GM19035 (cell line): ENCODE measurements at regions not wholly inside any gene's neighbourhood (a gene's known extent, or its start where the extent isn't known, plus 50 kb on each side); places are given as distances from the start of the nearest gene placed in this dataset.
"Not testable (repeated sequence)": the region's sequence is repeated elsewhere in the genome, so short reads cannot be mapped to it uniquely, and the experiment has no call there.

Experiments used
- ATAC-seq: cut with Tn5 transposase; IDR thresholded peaks from one replicate; pipeline ENCODE4 v1.9.1; 2021; ENCODE audit not compliant: unreplicated experiment

DNA sequence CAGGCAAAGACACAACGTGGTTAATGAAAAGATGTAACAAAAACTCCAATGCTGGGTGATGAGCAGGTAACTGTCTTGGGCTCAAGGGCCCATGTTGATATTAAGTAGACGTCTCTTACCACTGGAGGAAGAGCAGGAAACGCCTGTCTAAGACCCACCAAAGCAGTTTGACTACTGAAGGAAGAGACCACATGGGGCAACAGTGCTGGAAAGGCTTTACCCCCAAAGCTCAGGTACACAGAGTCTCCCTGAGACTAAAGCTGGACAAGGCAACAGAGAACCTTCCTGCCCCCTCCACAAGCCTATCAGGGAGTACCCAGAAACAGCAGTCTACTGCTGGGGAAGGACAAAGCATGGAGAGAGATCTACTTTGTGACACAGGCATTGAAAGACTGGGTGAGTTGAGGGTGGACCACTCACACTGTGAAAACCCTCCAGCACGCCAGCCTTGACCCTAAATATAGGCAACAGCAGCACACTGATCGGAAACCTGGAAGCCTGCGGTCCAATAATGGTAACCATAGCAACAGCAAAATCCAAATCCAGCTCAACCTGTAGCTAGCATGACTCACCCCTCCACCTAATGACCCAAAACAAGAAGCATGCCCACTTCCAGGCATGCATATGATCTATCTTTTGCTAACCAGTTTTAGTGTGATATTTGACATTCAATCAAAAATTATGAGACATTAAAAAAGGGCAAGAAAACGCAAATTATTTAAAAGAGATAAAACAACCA is 270.5 kb upstream of the SDK2 start:
- no peak for ATAC-seq

DNA sequence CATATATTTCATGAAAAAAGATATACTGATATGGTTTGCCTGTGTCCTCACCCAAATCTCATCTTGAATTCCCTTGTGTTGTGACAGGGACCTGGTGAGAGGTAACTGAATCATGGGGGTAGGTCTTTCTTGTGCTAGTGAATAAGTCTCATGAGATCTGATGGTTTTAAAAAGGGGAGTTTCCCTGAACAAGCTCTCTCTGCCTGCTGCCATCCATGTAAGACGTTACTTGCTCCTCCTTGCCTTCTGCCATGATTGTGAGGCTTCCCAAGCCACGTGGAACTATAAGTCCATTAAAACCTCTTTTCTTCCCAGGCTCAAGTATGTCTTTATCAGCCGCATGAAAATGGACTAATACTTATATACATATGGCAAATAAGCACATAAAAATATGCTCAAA is 274.8 kb upstream of the SDK2 start:
- not testable (repeated sequence) for ATAC-seq

DNA sequence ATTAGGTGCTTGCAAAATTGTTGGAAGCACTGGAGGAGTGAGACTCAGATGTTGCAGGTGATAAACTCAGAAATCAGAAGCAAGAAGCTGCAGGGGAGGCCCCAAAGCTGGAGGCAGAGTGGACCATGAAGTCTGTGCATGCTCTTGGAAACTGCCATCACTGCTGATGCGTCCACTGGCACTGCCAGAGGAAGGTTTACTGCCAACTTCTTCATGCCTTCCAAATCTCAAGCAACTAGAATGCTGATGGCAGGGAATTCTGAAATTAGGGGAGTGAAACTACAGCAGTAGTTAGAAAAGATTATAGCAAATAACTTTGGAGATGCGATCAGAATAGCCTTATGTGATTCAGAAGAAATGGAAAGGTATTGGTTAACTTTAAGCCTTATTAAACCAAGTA is 277.1 kb upstream of the SDK2 start:
- no peak for ATAC-seq

DNA sequence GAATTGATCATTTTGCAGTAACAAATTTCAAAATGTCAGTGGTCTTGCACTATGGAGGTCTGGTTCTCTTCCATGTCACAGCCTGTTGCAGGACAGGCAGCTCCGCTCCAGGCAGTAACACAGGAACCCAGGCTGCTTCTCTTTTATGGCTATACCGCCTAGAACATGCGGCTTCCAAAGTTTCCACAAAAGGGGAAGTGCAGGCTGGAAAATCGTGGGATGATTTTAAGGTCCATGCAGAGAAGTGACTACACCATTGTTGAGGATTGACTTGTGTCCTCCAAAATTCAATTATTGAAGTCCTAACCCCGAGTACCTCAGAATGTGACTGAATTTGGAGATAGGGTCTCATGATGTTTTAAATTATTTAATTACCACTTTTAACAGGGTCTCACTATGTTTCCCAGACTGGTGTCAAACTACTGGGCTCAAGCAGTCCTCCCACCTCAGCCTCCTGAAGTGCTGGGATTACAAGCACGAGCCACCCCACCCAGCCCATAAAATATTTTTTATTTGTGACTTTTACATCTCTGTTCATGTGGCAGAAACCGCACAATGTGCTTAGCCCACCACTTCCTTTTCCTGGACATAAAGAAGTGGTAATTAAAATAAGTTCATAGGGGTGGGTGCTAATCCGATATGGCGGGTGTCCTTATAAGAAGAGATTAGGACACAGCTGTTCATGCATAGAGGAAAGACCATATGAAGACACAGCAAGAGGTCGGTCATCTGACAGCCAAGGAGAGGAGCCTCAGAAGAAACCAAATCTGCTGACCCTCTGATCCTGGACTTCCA is 279.2 kb upstream of the RPL38 start:
- ATAC-seq = no peak

DNA sequence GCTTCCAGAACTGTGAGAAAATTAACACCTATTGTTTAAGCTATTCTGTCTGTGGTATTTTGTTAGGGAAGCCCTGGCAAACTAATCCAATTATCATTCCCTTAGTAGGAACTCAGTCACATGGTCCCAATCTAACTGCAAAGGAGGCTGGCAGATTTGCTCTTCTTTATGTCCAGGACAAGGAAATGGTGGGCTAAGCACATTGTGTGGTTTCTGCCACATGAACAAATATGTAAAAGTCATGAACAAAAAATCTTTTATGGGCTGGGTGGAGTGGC is 278.6 kb upstream of the RPL38 start:
- ATAC-seq = no peak

DNA sequence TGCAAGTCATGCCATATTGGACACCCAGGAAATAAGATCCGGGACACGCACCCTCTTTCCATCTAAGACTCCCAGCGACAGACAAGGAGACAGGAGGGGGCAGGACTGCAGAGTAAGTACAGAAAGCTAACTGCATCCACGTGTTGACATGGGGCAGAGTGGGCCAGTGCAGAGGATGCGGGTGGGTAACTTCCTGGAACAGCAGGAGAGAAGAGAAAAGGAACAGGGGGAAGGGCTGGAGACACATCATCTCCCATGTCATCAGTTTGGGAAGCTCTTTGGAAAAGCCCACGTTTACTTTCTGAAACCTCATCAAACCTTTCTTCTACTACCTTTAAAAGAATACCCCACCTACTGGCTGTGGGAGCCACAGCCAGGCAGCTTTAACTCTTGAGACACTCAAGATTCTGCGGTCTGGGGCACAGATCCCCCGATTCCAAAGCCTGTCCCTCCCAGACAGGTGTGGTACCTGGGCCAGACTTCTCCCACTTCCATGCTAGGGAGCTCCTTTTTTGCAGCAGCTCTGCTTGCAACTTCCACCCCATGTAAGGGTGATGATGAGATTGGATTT is 273.5 kb upstream of the RPL38 start:
- no peak for ATAC-seq

DNA sequence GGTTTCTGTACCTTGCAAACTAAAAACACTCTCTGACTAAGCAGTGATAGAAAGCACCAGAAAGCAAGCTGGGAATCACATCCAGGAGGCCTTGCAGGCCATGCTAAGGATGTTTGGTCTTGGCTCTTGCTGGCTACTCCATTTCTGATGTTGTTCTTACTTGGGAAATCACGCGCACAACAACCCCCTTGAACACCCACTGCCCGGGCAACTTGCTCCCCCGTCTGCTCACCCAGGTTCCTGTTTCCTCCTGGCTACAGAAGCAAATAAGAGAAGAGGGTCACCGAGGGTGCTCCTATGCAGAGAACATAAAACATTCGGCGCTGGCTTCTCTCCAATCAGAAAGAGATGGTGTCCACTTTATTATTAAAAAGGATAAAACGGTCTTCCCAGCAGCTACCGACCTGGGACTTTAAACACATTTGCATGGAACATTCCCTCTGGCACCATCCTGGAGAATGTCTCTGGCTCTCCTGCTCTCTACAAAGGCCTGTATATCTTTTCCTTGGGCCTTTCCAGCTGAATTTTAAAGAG is 271.2 kb upstream of the RPL38 start:
- ATAC-seq = no peak

DNA sequence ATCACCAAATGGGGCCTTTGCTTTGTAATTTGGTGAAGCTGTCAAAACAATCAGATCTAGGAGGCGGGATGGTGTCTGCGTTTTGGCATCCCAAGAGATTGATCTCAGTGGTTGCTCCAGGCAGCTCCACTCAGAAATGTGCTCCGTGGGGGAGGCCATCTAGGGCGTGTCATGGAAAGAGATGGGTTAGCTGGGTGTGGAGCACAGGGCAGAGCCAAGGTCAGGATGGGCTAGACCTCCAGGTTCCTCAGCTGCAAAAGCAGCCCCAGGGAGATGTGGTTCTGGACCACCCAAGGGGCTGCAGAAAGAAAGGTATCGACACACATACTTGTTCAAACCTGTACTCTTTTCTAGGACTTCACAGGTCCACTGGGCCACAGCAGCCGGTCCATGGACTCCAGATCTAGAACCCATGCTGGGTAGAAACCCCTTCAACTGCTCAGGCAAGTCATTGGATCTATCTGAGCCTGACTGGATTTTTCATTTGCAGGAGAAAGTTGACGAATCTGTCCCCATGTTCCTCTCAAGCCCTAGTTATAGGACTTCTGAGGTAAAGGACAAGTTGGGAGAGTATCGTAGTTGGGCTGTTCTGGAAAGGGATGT is 270.2 kb upstream of the RPL38 start:
- no peak for ATAC-seq

DNA sequence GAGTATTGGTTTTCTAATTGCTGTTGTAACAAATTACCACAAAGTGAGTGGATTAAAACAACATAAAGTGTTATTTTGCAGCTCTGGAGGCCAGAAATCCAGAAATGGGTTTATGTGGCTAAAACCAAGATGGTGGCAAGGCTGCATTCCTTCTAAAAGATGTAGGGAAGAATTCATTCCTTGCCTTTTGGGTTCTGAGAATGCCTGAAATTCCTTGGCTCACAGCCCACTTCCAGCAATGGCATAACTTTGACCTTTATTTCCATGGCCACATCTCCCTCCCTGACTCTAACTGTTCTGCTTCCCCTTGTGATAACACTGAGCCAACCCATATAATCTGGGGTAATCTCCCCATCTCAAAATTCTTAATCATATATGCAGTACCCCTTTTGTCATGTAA is 269.6 kb upstream of the RPL38 start:
- ATAC-seq = no peak

DNA sequence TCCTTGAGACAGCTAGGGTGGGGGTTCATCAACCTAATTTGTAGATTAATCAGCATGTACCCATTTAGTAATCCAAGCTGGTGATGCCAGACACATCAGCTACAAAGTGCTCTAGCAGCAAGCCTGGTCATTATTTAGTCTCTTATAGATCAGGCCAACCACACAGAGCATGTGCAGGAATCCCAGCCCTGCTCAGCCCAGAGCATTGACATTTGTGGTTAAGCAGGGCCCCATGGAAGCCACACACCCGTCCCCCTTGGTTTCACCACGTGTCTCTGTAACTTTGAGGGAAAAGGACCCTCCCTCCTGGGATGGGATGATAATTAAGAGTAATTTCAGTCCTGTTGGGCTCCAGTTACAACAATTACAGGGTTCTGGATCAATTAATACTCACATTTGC is 268.8 kb upstream of the RPL38 start:
- no peak for ATAC-seq

DNA sequence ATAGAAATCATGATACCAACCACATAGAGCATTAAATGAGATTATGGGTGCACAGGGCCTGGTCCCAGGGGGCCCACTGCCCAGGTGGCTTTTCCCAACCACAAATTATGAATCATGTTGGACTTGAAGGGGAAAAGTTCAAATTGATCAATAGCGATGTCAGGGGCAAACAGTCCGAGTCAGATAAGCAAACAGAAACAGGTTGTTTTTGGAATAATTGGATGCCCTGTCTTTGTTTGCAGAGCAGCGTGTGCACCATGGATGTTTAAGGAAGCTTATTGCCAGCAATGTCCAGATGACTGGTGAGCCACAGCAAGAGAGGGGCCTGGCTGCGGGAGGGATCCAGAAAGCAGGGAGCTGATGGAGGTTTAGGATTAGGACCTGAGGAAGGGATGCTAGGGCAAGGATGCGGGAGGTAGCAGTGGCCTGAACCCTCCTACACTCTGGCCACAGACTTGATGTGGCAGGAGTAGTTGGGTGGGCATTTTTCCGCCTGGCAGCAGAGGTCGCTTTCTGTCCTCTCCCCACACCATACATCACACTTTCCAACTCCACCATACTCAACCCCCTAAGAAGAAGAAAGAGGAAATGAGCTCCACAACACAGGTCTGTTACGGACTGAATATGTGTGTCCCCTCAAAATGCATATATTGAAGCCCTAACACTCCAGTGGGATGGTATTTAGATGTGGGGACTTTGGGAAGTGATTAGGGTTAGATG is 266.4 kb upstream of the RPL38 start:
- no peak for ATAC-seq

DNA sequence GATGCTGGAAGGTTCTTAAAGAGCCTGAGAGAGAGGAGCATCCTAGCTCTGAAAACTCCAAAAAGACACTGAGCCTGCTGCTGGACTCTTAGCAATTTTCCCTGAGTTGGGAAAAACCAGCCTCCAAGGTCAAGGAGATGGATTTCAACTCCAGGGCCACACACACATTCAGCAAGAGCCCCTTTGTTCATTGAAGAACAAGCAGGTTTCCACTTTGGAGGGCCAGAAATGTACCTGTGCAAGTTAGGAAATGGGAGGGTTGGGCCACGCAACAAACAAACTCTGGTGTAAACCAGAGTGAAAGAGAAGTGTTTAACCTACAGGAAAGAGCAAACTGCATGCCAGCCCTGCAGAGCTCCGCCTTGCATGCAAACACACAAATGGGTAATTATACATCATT is 264.8 kb upstream of the RPL38 start:
- no peak for ATAC-seq

DNA sequence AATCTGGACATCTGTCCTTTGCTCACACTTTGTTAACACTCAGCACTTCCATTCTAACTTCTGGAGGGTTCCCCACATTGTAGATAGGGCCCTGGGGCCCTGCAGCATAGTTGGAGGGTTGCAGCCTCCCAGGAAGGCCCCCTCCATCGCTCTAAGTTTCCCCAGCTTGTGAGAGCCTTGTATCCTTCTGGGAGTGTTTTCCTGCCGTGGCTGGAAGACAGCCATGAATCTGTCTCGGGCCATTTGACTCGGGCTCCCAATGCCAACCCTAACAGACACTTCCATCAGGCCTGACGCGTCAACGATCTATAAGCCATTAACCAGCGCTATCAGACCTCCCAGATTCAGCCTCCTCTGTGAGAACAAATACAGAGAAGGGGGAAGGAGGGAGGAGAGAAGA is 263.7 kb upstream of the RPL38 start:
- ATAC-seq = no peak

DNA sequence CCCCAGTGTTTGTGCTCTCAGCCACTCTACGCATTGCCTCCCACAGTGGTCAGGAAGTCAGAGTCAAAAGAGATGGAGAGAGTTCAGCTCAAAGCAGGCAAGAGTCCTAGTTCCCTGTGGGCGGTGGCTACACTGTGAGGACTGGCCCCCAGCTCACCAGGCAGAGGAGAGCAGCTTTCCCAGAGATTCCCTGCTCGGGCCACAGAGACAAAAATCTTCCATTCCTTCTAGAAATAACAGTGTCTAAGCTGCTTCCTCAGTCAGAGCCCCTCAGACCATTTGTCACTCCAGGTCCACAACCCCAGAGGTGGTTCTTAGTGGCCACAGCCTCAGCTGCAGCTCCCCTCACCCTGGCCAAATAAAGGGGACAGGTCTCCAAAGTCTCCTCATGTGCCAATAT is 263.0 kb upstream of the RPL38 start:
- no peak for ATAC-seq

DNA sequence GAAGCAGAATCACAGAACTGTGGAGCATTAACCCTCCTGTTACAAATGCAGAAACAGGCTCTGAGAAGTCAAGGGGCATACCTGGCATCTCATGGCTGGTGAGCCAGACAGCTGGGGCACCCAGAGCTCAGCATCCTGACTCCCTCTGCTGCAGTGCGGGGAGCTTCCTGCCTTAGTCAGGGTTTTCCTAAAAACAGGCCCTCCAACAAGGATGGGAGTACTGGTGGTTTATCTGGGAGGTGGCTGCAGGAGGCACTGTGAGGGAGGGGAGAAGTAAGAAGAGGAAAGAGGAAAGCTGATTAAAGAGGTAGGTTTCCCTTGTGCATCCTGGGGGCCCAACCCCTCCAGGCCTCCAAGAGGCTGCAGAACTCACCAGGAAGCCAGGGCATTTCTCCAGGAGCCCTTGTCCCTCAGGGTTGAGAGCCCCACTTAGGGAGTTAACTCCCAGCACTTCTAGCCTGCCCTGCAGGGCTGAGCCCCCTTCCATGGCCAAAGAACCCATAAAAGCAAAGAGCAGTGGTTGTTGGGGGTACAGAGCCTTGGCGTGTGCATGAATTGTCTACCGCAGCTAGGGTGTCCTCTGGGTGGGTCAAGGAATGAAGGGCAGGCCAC is 261.5 kb upstream of the RPL38 start:
- no peak for ATAC-seq

DNA sequence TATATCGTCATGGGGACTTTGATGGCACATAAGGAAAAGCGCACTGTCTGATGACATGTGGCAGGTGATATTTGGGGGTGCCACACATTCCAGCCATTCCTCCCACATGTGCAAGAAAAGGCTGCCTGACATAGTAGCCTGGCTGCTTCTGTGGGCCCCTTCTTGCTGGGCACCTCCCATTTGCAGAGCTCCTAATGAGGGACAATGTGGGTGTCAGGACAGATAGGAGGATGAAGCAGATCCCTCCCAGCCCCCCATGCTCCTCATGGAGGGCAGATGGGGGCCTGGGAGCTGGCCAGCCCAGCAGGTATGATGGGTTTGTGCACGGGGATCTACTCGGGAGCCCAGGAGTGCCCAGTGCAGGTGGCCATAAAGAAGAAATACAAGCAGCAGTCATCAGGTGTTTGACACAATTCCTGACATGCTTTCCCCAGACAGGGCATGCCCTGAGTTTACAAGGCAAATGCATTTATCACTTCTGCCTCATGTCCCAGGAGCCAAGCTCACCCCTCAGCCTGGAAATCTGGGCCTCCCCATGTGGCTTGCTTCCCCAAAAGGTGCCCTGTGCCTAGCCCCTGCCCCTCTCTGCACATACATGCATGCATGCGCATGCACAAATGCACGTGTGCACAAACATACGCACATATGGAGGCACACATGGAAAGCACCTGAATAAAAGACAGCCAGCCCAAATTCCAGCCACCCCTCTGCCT is 260.6 kb upstream of the RPL38 start:
- no peak for ATAC-seq

DNA sequence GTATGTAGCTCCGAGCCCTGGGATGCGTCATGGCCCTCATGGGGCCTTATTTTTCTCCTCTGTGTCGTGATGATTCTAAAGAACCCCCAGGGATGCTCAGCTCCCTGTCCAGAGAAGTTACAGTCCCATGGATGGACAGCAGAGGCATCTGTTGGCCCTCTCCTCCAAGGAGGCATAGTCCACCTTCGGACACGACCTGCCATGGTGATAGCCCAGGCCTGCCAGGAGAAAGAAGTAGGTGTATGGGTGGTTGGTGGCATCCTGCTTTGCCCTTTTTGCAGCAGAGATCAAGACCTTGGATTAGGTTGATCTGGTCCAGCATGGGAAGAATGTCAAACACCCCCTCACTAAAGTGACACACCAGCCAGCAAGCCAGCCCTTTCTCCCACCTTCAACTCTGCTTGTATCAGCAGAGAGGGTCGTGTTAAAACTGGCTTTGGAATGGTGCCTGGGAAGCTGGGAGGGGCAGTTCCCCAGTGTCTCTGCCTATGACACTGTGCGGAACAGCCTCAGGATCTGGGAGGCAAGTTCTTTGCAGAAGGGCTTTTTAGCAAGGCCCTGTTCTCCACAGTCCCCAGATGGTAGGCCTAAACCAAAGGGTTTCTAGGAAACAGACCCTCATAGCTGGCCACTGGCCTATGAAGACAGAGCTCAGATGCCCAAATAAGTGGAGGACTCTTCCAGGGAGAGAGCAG is 259.9 kb upstream of the RPL38 start:
- ATAC-seq = no peak

DNA sequence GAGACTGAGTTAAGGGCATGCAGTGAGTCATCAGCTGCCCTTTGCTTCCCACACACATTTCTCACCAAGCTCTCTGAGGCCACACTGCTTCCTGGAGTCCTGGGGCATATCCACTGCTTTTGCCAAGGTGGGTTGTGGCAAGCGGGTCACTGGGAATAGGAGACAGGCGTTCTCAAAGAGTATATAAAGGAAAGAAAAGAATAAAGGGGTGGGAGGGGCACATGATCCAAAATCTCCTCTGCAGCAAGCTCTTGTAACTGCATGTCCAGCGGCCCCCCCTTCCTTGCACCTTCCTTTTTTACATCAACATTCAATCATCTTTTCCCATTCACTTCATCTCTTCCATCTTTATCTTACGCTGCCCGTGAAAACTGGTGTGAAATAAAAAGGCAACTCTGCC is 259.1 kb upstream of the RPL38 start:
- no peak for ATAC-seq

DNA sequence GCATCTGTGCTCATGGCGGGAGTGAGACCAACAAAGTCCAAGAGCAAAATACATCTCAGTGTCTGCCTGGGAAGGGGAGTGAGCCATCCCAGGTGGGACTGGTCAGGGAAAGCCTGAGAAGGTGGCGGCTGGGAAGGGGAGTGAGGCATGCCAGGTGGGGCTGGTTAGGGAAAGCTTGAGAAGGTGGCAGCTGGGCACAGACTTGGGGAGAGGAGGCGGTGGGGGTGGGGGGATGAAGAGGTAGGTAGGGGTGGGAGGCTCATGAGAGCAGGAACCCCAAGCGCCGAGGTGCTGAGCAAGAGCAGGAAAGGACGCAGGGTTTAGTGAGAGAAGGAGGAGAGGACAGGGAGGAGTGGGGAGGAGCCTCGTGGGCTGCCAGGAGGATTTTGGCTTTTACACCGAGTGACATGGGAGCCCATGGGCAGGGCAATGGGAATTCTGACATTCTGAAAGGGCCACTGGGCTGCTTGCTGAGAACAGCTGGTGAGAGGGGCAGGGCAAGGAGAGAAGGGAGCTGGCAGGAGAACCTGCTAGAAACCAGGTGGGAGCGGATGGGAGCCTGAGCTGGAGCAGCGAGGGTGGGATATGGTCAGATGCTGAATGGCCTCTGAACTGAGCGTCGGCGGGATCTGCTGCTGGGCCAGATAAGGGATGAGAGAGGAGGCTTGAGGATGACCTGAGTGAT is 256.1 kb upstream of the RPL38 start:
- ATAC-seq = no peak
